Renal cortical epithelial cell (primary cell): ENCODE measurements at regions not wholly inside any gene's neighbourhood (a gene's known extent, or its start where the extent isn't known, plus 50 kb on each side); places are given as distances from the start of the nearest gene placed in this dataset.
"Not testable (repeated sequence)": the region's sequence is repeated elsewhere in the genome, so short reads cannot be mapped to it uniquely, and the experiment has no call there.

Experiments used
- DNase-seq: peaks from one replicate; pipeline ENCODE4 v3.0.0-alpha.2; 2011; ENCODE audit warnings: low read depth

- no peak for DNase-seq
These were observed 391.6 kb downstream of the DMRTA1 start for GRCh38 chr9:22838266-22838665.

- no peak for DNase-seq
These were observed 394.0 kb downstream of the DMRTA1 start for GRCh38 chr9:22840641-22841040.

GRCh38 chr9:22845243-22845642 lies 398.6 kb downstream of the DMRTA1 start:
- DNase-seq: not testable (repeated sequence)

DNA sequence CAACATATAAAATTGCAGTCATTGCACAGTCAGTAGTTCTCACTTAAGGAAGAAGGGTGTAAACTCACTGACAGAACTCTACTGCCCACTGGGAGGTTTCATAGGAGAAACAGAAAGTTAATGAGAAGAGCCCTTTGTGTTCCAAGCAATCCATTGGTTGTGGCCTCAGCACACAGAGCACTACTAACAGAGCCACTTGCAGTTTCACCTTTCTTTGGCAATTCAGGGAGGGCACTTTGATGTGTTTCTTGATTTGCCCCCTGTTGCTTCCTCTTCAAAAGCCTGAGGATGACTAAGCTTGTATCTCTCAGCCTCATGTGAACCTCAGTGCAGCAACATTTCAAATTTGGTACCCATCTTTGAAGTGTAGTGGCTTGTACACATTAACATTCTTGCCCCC lies 409.4 kb downstream of the DMRTA1 start:
- DNase-seq: no peak

GRCh38 chr9:22857316-22857715 lies 410.7 kb downstream of the DMRTA1 start:
- no peak for DNase-seq

DNA sequence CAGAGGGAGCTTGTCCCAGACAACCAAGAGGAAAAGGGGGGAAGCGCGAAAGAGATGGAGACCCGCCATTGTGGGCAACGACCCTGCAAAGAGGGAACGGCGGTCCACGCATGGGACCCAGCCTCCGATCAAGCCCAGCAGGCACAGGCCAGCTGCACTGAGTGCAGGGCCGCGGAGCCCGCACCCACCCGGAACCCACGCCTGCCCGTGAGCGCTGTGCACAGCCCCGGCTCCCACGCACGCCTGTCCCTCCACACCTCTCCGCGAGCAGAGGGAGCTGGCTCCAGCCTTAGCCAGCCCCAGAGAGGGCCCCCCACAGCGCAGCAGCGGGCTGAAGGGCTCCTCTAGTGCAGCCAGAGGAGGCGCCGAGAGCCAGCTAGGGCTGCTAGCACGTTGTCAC lies 416.5 kb downstream of the DMRTA1 start:
- DNase-seq: no peak

- no peak for DNase-seq
These were observed 417.1 kb downstream of the DMRTA1 start for GRCh38 chr9:22863736-22864135.

DNA sequence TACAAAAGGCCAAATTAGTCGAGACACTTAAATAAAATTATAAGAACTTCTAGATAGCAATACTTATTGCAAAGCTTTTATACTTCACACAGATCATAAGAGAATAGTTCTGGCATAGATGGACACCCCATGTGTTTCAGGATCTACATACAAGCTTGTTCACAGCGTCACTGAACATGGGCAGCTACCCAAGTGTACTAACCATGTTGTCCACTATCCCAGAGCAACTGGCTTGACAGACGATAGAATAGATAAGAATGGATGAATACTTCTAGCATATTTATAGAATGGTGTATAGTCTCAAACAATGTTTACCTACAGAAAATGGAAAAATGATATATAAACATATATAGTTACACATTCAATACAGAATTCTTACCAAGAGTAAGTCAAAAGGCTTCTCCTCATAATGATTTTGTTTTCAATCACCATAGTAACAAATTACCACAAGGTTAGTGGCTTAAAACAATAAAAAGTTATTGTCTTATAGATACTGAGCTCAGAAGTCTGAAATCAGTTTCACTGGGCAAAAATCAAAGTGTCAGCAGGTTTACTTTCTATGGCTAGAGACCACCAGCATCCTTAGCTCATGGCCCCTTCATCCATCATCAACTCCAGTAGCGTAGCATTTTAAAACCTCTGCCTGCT lies 446.7 kb downstream of the DMRTA1 start:
- no peak for DNase-seq

GRCh38 chr9:22898591-22898990 lies 452.0 kb downstream of the DMRTA1 start:
- DNase-seq: no peak

DNA sequence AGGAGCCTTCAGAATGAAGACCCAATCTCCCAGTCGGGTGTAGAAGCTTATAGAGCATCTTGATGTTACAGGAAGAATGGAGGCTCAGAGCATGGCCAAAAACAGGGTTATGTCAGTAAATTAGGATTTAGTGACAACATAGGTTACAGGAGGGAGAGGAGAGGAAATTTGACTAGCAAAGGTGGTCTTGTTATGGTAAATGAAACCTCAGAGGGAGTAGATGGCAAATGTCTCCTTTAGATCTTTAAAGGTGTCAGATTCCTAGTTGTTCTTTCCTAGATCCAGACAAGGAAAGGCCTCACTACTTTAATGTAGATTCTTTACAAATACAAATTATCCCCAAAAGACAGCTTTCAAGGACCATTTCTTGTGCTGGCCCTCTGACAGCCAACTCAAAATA lies 465.0 kb downstream of the DMRTA1 start:
- DNase-seq: no peak

- DNase-seq: no peak
These were observed 466.4 kb downstream of the DMRTA1 start for GRCh38 chr9:22913026-22913425.

DNA sequence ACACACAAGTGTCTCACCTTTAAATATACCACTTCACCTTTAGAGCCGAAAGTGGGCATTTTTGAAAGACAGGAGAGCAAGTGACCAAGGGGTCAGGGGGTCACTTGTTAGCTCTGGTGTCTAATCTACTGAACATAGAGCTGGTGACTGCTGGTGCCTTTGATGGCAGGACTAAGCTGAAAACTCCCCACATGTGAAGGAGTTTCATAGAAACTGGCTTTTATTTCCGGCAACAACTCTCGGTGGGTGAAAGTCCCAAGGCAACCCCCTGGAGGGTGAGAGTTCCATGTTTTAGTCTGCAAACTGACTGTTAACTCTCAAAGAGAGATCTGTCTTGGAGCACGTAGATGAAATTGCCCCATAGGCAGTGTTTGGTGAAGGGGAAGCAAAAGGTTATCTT lies 466.9 kb downstream of the DMRTA1 start:
- DNase-seq: no peak

DNA sequence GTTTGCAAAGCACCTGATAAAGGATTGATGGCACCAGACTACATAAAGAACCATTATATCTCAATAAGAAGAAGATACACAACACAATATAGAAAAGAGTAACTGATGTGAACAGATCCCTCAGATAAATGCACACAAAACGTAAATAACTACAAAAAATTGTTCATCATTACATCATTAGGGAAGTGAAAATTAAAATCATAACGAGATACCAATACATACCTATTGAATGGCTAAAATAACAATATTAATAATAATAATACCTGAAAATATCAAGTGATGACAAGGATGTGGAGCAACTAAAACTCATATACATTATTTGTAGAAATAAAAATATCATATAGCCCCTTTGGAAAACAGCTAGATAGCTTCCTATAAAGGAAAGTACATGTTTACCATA lies 469.5 kb downstream of the DMRTA1 start:
- no peak for DNase-seq

DNA sequence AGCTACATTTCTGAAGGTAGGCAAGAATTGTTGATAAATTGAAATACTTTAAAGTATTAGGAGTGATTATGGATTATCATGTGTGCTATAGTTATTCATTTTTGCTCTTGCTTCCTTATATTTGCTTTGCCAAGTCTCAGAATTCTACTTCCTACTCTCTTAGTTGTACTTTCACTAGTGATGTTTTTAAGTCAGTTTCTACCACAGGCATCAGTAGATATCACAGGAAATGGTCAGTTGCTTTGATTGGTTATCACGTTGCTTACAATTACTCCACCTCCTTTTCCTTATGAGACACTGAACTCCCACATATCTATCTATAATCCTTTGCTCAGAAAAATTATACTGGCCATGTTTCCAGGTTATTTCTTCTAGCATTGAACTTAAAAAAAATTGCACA lies 472.8 kb downstream of the DMRTA1 start:
- DNase-seq: no peak

- no peak for DNase-seq
These were observed 475.1 kb downstream of the DMRTA1 start for GRCh38 chr9:22921742-22922141.

GRCh38 chr9:22922222-22922621 lies 475.6 kb downstream of the DMRTA1 start:
- DNase-seq: no peak

- no peak for DNase-seq
These were observed 507.9 kb downstream of the DMRTA1 start for GRCh38 chr9:22954550-22954949.

GRCh38 chr9:22954964-22955363 lies 508.3 kb downstream of the DMRTA1 start:
- DNase-seq: no peak

GRCh38 chr9:22969350-22969979 lies 522.8 kb downstream of the DMRTA1 start:
- no peak for DNase-seq

- no peak for DNase-seq
These were observed 523.9 kb downstream of the DMRTA1 start for GRCh38 chr9:22970434-22970975.

- DNase-seq: no peak
These were observed 529.3 kb downstream of the DMRTA1 start for GRCh38 chr9:22975951-22976350.

GRCh38 chr9:22976454-22976853 lies 529.8 kb downstream of the DMRTA1 start:
- no peak for DNase-seq

DNA sequence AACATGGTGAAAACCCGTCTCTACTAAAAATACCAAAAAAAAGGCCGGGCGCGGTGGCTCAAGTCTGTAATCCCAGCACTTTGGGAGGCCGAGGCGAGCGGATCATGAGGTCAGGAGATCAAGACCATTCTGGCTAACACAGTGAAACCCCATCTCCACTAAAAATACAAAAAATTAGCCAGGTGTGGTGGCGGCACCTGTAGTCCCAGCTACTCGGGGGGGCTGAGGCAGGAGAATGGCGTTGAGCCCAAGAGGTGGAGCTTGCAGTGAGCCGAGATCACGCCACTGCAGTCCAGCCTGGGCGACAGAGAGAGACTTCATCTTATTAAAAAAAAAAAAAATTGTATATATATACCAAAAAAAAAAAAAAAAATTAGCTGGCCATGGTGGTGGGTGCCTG lies 533.8 kb downstream of the DMRTA1 start:
- DNase-seq: not testable (repeated sequence)

GRCh38 chr9:22986556-22986955 lies 539.9 kb downstream of the DMRTA1 start:
- no peak for DNase-seq
